ENCODE measurements at regions not wholly inside any gene's neighbourhood (a gene's known extent, or its start where the extent isn't known, plus 50 kb on each side); places are given as distances from the start of the nearest gene placed in this dataset.

- H3K36me3 ChIP-seq (ENCODE audit: control insufficient read depth in 1 of 2, insufficient read depth in 2 of 2, low read length in 2 of 2), result no peaks in the 10 kb centered on the region
- CTCF ChIA-PET, result no interaction called here
- no TSS peak for BruUV-seq (replicated peaks)
Observed at GRCh38 chr10:108852211-108852610, 1071.1 kb downstream of the XPNPEP1 start.

GRCh38 chr10:108850138-108850854 is 1073.0 kb downstream of the XPNPEP1 start:
- Histone ChIP-seq H3K36me3 (ENCODE audit: control insufficient read depth in 1 of 2, insufficient read depth in 2 of 2, low read length in 2 of 2) (no peaks in the 10 kb centered on the region), H3K27ac (ENCODE audit: low read depth, low read length) (no peak overlapping the region), H3K9ac (ENCODE audit: low read length) (no peak overlapping the region), H3K9me3 (ENCODE audit: control insufficient read depth in 1 of 2, insufficient read depth in 1 of 2, low read depth in 1 of 2, low read length in 2 of 2) (peaks cover 27 to 34% of the 10 kb centered on the region in 2 experiments; a peak in 2 of 4 replicates), H3K4me3 (replicated peaks in 1 of 2; ENCODE audit: low read depth in 1 of 2, low read length in 2 of 2) (no peak overlapping the region), H3K9me2 (ENCODE audit: insufficient read depth) (no peaks in the 10 kb centered on the region), H3K4me2 (ENCODE audit: low read length) (no peak overlapping the region), H3K4me1 (ENCODE audit: control insufficient read depth in 1 of 2, insufficient read depth in 2 of 2, low read length in 2 of 2) (no peaks in the 10 kb centered on the region), H3K27me3 (ENCODE audit: insufficient read depth, low read length) (no peaks in the 10 kb centered on the region), H2AFZ (ENCODE audit: low read depth, low read length, poor library complexity, severe bottlenecking) (no peak overlapping the region), H4K20me1 (ENCODE audit: insufficient read depth) (no peaks in the 10 kb centered on the region), H3K79me2 (ENCODE audit: insufficient read depth, low read length) (no peaks in the 10 kb centered on the region)
- intact Hi-C loops (cut with micrococcal nuclease), result no loop called here
- no TSS peak for BruUV-seq (replicated peaks)
- ChIA-PET RAD21 (ENCODE audit: low non-redundant PET in 1 of 2, low total read pairs in 2 of 2, uncharacterized antibody in 2 of 2, unreplicated experiment in 2 of 2) (no interaction called here), CTCF (no interaction called here), POLR2A (no interaction called here)
- no peak for ATAC-seq
- DNase-seq (ENCODE audit: low read depth, low spot score), result no peak
- no peak for TF ChIP-seq ELF1 (IDR thresholded peaks at IDR 0.05; ENCODE audit: borderline replicate concordance, low read depth)
- TF ChIP-seq EGR1 (IDR thresholded peaks at IDR 0.05; ENCODE audit: low read depth), result no peak
- no peak for TF ChIP-seq TCF7L2 (IDR thresholded peaks at IDR 0.05; ENCODE audit: borderline replicate concordance, extremely low read depth, insufficient read depth, insufficient read length)
- no peak for TF ChIP-seq ZNF274 (IDR thresholded peaks at IDR 0.05; ENCODE audit: low read depth, low read length)
- TF ChIP-seq SIN3A (IDR thresholded peaks at IDR 0.05; ENCODE audit: low read depth), result no peak
- TF ChIP-seq CTCF (IDR thresholded peaks at IDR 0.05 in 2 of 3, conservative IDR thresholded peaks at IDR 0.05 in 1 of 3; ENCODE audit: borderline replicate concordance in 1 of 3, insufficient read depth in 1 of 3, low read depth in 2 of 3, low read length in 2 of 3), result no peak
- no peak for TF ChIP-seq FOSL1 (IDR thresholded peaks at IDR 0.05; ENCODE audit: low read depth)
- TF ChIP-seq REST (IDR thresholded peaks at IDR 0.05; ENCODE audit: low read depth), result no peak
- no peak for TF ChIP-seq JUND (IDR thresholded peaks at IDR 0.05)
- no peak for TF ChIP-seq SRF (IDR thresholded peaks at IDR 0.05; ENCODE audit: low read depth)
- no peak for TF ChIP-seq RAD21 (IDR thresholded peaks at IDR 0.05; ENCODE audit: low read depth)
- no peak for TF ChIP-seq SP1 (IDR thresholded peaks at IDR 0.05; ENCODE audit: low read depth)
- no peak for TF ChIP-seq CEBPB (IDR thresholded peaks at IDR 0.05; ENCODE audit: low read depth)
- no peak for TF ChIP-seq CBX3 (IDR thresholded peaks at IDR 0.05; ENCODE audit: low read depth)

More at GRCh38 chr10:108852211-108852610, 1071.1 kb downstream of the XPNPEP1 start:
- Histone ChIP-seq H3K4me2 (ENCODE audit: low read length) (no peak overlapping the region), H3K9me2 (ENCODE audit: insufficient read depth) (no peaks in the 10 kb centered on the region), H3K4me3 (replicated peaks in 1 of 2; ENCODE audit: low read depth in 1 of 2, low read length in 2 of 2) (no peak overlapping the region), H3K79me2 (ENCODE audit: insufficient read depth, low read length) (no peaks in the 10 kb centered on the region), H3K27ac (ENCODE audit: low read depth, low read length) (no peak overlapping the region), H3K27me3 (ENCODE audit: insufficient read depth, low read length) (no peaks in the 10 kb centered on the region), H3K4me1 (ENCODE audit: control insufficient read depth in 1 of 2, insufficient read depth in 2 of 2, low read length in 2 of 2) (no peaks in the 10 kb centered on the region), H3K9me3 (ENCODE audit: control insufficient read depth in 1 of 2, insufficient read depth in 1 of 2, low read depth in 1 of 2, low read length in 2 of 2) (peaks cover 23 to 32% of the 10 kb centered on the region in 2 experiments; a peak in 2 of 4 replicates), H2AFZ (ENCODE audit: low read depth, low read length, poor library complexity, severe bottlenecking) (no peak overlapping the region), H3K9ac (ENCODE audit: low read length) (no peak overlapping the region), H4K20me1 (ENCODE audit: insufficient read depth) (no peaks in the 10 kb centered on the region)
- DNase-seq (ENCODE audit: low read depth, low spot score) (no peak), ATAC-seq (no peak)
- intact Hi-C loops (cut with micrococcal nuclease), result no loop called here
- POLR2A ChIA-PET, result no interaction called here
- RAD21 ChIA-PET (ENCODE audit: low non-redundant PET in 1 of 2, low total read pairs in 2 of 2, uncharacterized antibody in 2 of 2, unreplicated experiment in 2 of 2), result no interaction called here
- TF ChIP-seq EGR1 (IDR thresholded peaks at IDR 0.05; ENCODE audit: low read depth) (no peak), FOSL1 (IDR thresholded peaks at IDR 0.05; ENCODE audit: low read depth) (no peak), POLR2A (IDR thresholded peaks at IDR 0.05; ENCODE audit: borderline replicate concordance, extremely low read depth, insufficient read depth, insufficient read length) (no peak), CBX3 (IDR thresholded peaks at IDR 0.05; ENCODE audit: low read depth) (no peak), ZNF274 (IDR thresholded peaks at IDR 0.05; ENCODE audit: low read depth, low read length) (no peak), SIN3A (IDR thresholded peaks at IDR 0.05; ENCODE audit: low read depth) (no peak), ZFX (IDR thresholded peaks at IDR 0.05) (no peak), EZH2 (IDR thresholded peaks at IDR 0.05) (no peak), YY1 (IDR thresholded peaks at IDR 0.05; ENCODE audit: extremely low read depth, insufficient replicate concordance, low read depth, low read length) (no peak)

Data from HCT116 (cell line).